Cardiac septum (tissue), 1 donor: ENCODE measurements at regions not wholly inside any gene's neighbourhood (a gene's known extent, or its start where the extent isn't known, plus 50 kb on each side); places are given as distances from the start of the nearest gene placed in this dataset.

ENCODE experiments used
- DNase-seq: peaks from one replicate; pipeline ENCODE4 v3.0.0-alpha.2; 2020; ENCODE audit warnings: low spot score
- intact Hi-C: fragments of 100-400 bp; cut with DNase I; formaldehyde crosslinking; loops from one replicate; pipeline ENCODE4 v1.14.0; 2022
- donor health status: DM: no; HTN: no; CAD: no.

DNA sequence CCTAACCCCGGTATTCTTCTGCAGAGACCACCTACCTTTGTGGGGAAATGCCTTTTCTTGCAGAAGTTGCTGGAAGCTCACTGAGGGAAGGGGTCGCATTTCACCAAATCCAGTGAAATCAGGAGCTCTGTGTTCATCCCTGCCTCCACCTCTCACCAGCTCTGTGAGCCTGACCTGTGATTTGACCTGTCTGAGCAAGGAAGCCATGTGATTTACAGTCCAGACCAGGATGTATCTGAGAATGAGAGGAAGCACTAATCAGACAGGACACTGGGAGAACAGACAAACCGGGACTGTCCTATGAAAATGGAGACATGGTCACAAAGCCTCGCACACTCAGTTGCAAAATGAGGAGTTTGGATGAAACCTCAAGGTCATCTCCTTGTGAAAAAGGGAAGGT, 285.4 kb downstream of the BCL11A start:
- intact Hi-C loops: no loop called here
- DNase-seq: no peak

DNA sequence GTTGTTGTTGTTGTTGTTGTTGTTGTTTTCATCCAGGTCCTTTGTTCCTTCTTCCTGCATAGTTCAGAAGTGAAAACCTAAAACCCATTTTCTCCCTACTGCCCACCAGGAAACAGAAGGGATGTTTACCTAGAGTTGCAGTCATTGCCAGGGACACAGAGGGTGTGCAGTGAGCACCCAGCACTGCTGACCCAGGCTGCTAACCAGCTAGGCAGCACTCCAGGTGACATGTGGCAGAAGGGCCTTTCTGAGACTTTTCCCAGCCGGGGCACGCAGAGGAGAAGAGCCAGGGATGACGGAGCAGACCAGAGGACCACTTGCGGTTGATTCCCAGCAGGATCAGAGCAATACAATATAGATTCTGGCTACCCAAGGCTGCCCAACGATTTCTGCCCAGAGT, 286.3 kb downstream of the BCL11A start:
- intact Hi-C loops: no loop called here
- DNase-seq: no peak

DNA sequence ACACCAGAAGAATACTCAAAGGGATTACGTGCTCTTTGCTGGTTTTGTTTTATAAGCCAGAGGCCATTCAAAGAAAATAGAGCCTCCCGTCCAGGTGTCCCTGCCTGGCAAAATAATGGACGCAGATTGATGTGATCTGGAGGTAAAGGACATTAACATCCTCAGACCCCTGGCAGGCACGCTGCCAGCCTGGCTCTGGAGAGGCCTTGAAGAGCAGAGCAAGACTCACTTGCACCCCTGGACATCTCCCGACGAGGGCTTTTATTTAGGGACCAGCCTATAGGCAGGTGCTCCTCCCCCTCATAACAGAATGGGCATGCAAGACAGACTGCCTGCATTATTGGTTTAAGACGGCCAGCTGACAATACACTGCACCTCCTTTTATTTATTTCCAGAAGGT, 291.3 kb downstream of the BCL11A start:
- no peak for DNase-seq
- intact Hi-C loops: no loop called here

- no peak for DNase-seq
- intact Hi-C loops: no loop called here
Measured at GRCh38 chr2:60260639-60261296, 292.7 kb downstream of the BCL11A start.

DNA sequence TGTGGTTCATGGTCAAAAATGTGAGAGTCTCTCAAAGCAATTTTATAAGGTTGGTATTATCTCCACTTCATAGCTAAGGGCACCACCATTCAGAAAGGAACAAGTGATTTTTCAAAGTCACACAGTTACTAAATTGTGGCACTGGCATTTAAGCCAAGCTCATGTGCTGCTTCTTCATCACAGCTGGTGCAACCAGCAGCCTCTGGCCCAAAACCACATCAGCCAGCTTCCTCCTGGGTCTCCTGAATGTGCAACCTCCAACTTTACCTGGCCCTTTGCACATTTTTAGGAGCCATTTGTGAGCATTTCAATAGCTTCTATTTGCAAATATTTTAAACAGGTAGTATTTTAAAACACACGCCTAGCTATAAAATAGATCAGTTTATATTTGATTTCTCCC, 293.7 kb downstream of the BCL11A start:
- intact Hi-C loops: no loop called here
- DNase-seq: no peak

DNA sequence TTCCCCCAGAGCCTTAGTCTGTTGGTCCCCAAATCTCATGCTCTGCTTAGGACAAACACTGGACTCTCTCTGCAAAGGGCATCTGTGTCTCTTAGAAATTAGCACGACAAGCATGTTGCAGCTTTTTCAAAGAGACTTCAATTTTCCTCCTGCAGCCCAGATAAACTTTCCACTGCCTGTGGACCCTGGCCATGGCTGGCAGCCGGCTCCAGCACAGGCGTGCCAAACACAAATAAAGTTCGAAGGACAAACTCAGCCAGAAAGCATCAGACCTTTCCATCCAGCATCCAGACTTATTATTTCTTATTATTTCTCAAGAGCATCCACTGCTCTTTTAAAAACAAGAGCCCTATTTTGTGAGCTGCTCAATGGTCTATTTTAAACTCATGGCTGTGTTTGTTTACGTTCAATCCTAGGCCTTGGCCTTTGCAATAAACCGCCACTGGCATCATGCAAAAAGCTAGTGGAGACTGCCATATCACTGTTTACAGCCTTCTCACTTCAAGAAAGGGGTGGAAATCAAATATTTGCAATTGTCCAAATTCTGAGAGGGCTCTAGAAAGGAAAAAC, 300.8 kb downstream of the BCL11A start:
- intact Hi-C loops: no loop called here
- no peak for DNase-seq

GRCh38 chr2:60251247-60251646, 302.2 kb downstream of the BCL11A start:
- intact Hi-C loops: no loop called here
- no peak for DNase-seq

DNA sequence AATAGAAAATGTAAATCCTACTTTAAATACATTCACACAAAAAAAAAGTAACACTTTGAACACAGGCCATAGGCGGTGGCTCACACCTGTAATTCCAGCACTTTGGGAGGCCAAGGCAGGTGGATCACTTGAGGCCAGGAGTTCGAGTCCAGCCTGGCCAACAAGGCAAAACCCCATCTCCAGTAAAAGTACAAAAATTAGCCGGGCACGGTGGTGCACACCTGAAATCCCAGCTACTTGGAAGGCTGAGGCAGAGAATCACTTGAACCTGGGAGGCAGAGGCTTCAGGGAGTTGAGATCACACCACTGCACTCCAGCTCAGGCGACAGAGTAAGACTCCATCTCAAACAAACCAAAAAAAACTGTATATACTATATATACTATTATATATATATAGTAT, 303.6 kb downstream of the BCL11A start:
- DNase-seq: no peak
- intact Hi-C loops: no loop called here

DNA sequence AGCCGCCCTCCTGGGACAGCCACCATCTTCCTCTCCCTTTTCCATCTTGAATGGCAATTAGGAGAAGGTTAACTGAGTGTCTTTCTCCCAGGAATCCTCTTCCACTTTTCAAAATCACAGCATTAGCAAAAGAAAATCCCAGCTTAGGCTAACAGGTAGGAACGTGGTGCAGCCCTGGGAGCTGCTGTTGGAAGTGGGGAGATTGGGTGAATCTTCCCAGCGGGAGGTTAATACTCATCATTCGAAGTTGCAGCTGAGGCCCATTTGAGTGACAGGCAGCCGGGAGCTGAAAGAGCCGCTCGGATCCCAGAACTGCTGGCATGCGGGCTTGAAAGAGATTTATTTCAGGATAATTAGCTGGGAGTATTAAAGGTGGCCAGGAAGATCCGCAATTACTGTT, 306.0 kb downstream of the BCL11A start:
- no peak for DNase-seq
- intact Hi-C loops: no loop called here

DNA sequence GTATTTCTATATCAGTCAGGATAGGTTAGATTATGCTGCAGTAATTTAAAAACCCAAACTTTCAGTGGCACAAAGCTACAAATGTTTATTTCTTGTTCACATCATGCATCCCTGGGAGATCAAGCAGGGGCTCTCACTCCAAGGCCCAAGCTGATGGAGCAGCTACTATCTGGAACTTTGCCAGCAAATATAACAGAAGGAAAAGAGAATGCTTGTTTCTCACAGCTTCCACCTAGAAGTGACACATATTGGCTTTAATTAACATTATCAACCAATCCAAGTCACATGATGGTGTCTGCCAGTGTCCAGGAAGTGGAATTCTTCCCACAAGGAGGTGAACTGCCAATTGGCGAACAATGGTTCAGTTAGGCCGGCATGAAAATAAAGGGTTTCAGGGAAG, 306.9 kb downstream of the BCL11A start:
- intact Hi-C loops: no loop called here
- DNase-seq: no peak

GRCh38 chr2:60234274-60234986, 319.0 kb downstream of the BCL11A start:
- intact Hi-C loops: no loop called here

GRCh38 chr2:60230596-60230995, 322.9 kb downstream of the BCL11A start:
- no peak for DNase-seq
- intact Hi-C loops: no loop called here

More at GRCh38 chr2:60234274-60234986, 319.0 kb downstream of the BCL11A start:
- DNase-seq: no peak

DNA sequence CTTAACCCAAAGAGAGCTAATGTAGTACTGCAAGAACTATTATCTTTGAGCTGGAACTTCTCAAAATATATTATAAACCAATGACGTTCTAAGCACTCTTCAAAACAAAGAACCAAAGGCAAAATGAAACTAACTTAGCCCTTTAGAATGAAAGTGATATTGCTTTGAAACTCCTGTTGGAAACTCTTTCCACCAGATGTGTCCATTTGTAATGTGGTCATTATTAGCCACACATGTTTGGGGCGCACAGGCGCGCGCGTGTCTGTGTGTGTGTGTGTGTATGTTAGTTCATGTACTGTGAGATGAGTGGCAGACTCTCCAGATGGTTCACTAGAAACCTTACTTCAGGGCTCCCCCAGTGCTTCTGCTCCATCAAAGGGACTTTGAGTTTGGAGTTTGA, 323.4 kb downstream of the BCL11A start:
- intact Hi-C loops: no loop called here
- no peak for DNase-seq

GRCh38 chr2:60226943-60227342, 326.5 kb downstream of the BCL11A start:
- intact Hi-C loops: no loop called here
- DNase-seq: no peak

DNA sequence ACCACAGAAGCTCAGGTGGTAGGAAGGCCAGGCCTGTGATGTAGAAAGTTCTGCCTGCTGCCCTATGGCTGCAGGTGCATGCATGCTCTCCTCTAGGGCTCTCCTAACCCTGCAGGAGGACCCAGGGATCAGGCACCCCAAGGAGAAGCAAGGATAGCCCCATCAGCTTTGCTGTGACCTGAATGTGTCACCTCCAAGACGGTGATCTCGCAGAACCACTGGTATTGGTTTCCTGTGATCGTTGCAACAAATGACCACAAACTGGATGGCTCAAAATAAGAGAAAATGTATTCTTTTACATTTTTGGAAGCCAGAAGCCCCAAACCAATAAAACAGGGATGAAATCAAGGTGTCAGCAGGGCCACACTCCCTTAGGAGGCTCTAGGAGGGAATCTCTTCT, 327.3 kb downstream of the BCL11A start:
- intact Hi-C loops: no loop called here

GRCh38 chr2:60223859-60224258, 329.6 kb downstream of the BCL11A start:
- DNase-seq: no peak
- intact Hi-C loops: no loop called here

More for the DNA sequence above, 327.3 kb downstream of the BCL11A start:
- DNase-seq: no peak

DNA sequence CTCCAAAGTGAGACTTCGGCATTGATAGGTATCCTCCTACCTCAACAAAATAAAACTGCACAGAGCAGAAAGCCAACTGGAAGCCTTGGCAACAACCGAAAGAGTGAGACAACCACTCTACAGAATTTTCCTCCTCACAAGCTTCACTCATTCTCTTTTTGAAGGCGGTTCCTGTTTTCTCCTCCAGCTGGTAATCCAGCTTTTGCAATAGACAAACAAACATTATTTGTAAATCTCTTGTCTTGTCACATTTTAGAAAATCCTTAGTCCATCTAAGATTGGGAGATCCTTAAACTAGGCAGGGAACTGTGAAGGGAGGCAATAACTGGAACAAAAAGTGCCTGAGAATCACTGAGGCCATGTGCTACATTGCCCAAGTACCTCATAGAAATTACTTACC, 332.4 kb downstream of the BCL11A start:
- no peak for DNase-seq
- intact Hi-C loops: no loop called here

DNA sequence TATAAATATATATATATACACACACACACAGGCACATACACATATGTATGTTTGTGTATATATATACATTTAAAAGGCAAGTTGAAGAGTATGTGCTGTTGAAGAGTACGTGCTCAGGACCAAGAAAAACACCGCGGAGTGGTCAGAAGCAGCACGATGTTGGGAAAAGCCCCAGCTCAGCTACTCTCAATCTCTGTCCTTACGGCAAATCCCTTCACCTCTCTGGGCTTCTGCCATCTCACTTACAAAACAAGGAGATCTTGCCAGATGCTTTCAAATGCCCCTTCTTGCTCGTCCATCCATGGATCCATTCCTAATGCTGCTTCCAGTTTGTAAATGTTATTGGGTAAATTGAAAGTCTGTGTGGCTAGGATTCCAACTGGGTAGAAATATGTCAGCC, 333.9 kb downstream of the BCL11A start:
- intact Hi-C loops: no loop called here
- DNase-seq: no peak

GRCh38 chr2:60216452-60216995, 336.9 kb downstream of the BCL11A start:
- no peak for DNase-seq
- intact Hi-C loops: no loop called here

DNA sequence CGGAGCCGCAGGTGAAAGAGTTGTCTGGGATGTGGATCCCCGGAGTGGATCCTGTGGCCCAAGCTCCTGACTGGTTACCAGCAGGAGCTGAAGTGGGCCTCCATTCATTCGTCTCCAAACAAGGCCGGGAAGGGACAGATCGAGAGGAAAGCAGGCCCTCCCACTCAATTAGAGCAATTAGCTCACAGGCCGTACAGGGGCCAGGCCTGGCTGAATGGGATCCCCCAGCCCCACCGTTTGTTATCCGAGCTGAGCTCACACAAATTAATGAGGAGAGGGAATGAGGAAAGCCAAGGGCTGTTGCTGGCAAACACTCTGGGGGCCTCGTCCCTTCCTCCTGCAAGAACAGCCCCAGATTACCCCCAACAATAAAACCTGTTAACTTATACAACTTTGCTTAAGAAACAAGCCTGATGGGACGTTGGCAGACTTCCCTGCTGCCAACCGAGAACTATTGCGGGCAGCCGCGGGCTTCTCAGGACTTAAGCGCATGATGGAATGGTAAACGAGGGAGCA, 338.0 kb downstream of the BCL11A start:
- intact Hi-C loops: no loop called here
- no peak for DNase-seq

- intact Hi-C loops: no loop called here
Measured at GRCh38 chr2:60214626-60214875, 338.9 kb downstream of the BCL11A start.

More at GRCh38 chr2:60214626-60214875, 338.9 kb downstream of the BCL11A start:
- DNase-seq: no peak
